ENCODE measurements at regions not wholly inside any gene's neighbourhood (a gene's known extent, or its start where the extent isn't known, plus 50 kb on each side); places are given as distances from the start of the nearest gene placed in this dataset.

DNA sequence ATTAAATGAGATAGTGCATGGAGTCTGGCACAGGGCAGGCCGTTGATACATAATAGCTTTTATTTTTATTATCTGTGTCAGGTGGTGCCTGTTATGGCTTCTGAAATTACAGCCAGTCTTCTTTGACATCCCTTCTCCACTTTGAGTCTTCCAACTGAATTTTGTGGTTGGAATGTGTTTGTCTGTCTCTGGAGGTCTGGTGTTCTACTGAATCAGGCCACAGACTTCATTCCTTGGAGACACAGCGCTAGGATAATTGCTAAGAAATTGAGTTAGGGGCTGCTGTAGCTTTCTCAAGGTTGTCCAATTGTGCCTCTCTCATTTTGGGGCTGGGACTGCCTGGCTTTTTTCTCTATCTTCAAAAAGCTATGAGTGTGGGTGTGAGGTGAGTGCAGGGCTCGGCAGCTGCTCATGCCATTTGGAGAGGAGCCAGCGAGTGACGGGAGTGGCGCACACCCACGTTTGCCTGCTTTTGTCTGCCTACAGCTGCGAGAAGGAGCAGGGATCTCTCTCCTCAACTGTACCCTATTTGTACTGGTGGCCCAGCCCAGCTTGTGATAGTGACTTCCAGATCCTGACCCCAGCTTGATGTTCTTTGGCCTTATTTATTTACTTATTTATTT, 49.8 kb upstream of the SYN2 start:
- TF ChIP-seq, protein P1, sequence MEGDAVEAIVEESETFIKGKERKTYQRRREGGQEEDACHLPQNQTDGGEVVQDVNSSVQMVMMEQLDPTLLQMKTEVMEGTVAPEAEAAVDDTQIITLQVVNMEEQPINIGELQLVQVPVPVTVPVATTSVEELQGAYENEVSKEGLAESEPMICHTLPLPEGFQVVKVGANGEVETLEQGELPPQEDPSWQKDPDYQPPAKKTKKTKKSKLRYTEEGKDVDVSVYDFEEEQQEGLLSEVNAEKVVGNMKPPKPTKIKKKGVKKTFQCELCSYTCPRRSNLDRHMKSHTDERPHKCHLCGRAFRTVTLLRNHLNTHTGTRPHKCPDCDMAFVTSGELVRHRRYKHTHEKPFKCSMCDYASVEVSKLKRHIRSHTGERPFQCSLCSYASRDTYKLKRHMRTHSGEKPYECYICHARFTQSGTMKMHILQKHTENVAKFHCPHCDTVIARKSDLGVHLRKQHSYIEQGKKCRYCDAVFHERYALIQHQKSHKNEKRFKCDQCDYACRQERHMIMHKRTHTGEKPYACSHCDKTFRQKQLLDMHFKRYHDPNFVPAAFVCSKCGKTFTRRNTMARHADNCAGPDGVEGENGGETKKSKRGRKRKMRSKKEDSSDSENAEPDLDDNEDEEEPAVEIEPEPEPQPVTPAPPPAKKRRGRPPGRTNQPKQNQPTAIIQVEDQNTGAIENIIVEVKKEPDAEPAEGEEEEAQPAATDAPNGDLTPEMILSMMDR (IDR thresholded peaks at IDR 0.05; ENCODE audit: low read depth, low read length, poor library complexity, severe bottlenecking): no peak
- TF ChIP-seq EZH2phosphoT487 (IDR thresholded peaks at IDR 0.05; ENCODE audit: borderline replicate concordance, low read length): no peak

Measured in DOHH2 (cell line).